Uterus (tissue), 2 donors: ENCODE measurements at regions not wholly inside any gene's neighbourhood (a gene's known extent, or its start where the extent isn't known, plus 50 kb on each side); places are given as distances from the start of the nearest gene placed in this dataset.

Experiments
- POLR2A ChIP-seq, 2 donors: fragments of 450-650 bp; IDR thresholded peaks; one replicate each; pipeline ENCODE4 v1.6.1; 2016; ENCODE audit warnings: antibody characterized with exemption in 2 of 2, mild to moderate bottlenecking in 1 of 2, moderate library complexity in 1 of 2
- TF ChIP-seq, protein P1 (sequence below), 4 experiments: fragments of 200-600 bp in 2 of 4; fragments of 450-650 bp in 2 of 4; sonication (generic) in 2 of 4; IDR thresholded peaks; one replicate each; pipeline ENCODE4 v1.5.1; 2016 to 2019; ENCODE audit warnings: antibody characterized with exemption in 4 of 4, mild to moderate bottlenecking in 2 of 4, moderate library complexity in 1 of 4

- TF ChIP-seq, protein P1, sequence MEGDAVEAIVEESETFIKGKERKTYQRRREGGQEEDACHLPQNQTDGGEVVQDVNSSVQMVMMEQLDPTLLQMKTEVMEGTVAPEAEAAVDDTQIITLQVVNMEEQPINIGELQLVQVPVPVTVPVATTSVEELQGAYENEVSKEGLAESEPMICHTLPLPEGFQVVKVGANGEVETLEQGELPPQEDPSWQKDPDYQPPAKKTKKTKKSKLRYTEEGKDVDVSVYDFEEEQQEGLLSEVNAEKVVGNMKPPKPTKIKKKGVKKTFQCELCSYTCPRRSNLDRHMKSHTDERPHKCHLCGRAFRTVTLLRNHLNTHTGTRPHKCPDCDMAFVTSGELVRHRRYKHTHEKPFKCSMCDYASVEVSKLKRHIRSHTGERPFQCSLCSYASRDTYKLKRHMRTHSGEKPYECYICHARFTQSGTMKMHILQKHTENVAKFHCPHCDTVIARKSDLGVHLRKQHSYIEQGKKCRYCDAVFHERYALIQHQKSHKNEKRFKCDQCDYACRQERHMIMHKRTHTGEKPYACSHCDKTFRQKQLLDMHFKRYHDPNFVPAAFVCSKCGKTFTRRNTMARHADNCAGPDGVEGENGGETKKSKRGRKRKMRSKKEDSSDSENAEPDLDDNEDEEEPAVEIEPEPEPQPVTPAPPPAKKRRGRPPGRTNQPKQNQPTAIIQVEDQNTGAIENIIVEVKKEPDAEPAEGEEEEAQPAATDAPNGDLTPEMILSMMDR (IDR thresholded peaks at IDR 0.05) = no peak
- TF ChIP-seq POLR2A (IDR thresholded peaks at IDR 0.05) = no peak
These were observed 109.1 kb downstream of the SEPTIN7 start for GRCh38 chr7:35909870-35910357.
